Body of pancreas (tissue), 4 donors: ENCODE measurements at regions not wholly inside any gene's neighbourhood (a gene's known extent, or its start where the extent isn't known, plus 50 kb on each side); places are given as distances from the start of the nearest gene placed in this dataset.

Source experiments
- ATAC-seq: fragments of 150-250 bp; one replicate; pipeline ENCODE4 v1.9.1; 2016
- DNase-seq, 4 donors: peaks; one replicate each; pipeline ENCODE4 v3.0.0-alpha.2; 2019
- H3K27ac ChIP-seq, 4 donors: fragments of 200-600 bp; sonication (generic); 1 replicate in 3 of 4; 2 replicates in 1 of 4; pipeline versions ENCODE4 v1.5.1 to v1.6.1; 2016 to 2019; ENCODE audit warnings: mild to moderate bottlenecking in 1 of 4, mixed read lengths in 1 of 4, moderate library complexity in 1 of 4
- H3K27me3 ChIP-seq, 2 donors: fragments of 200-600 bp; sonication (generic); one replicate each; pipeline ENCODE4 v1.6.0; 2016; ENCODE audit warnings: mild to moderate bottlenecking in 1 of 2
- H3K36me3 ChIP-seq, 2 donors: fragments of 200-600 bp; sonication (generic); replicated peaks in 1 of 2; 2 replicates each; pipeline ENCODE4 v1.5.1; 2016; ENCODE audit warnings: low read depth in 2 of 2; ENCODE audit not compliant: insufficient read depth in 1 of 2
- H3K4me1 ChIP-seq: fragments of 200-600 bp; sonication (generic); one replicate; pipeline ENCODE4 v1.6.0; 2016
- H3K4me3 ChIP-seq, 2 donors: fragments of 200-600 bp; sonication (generic); 1 replicate in 1 of 2; 2 replicates in 1 of 2; pipeline ENCODE4 v1.5.1; 2016 to 2019
- H3K9me3 ChIP-seq, 3 donors: fragments of 200-600 bp; sonication (generic); 1 replicate in 2 of 3; 2 replicates in 1 of 3; pipeline ENCODE4 v1.5.1; 2016
- CTCF ChIP-seq, 7 experiments: fragments of 450-650 bp in 4 of 7; fragments of 200-600 bp in 3 of 7; sonication (generic) in 3 of 7; IDR thresholded peaks; one replicate each; pipeline ENCODE4 v1.5.1; 2016 to 2019; ENCODE audit warnings: antibody characterized with exemption in 7 of 7
- POLR2A ChIP-seq, 3 donors: fragments of 450-650 bp; IDR thresholded peaks; one replicate each; pipeline ENCODE4 v1.6.1; 2016; ENCODE audit warnings: antibody characterized with exemption in 3 of 3, mild to moderate bottlenecking in 2 of 3
- WGBS, 2 donors: methylation state at CpG; one replicate each; pipeline ENCODE4 v1.1.5; 2017; 5-methylcytosine and 5-hydroxymethylcytosine counted together
- intact Hi-C: fragments of 100-400 bp; cut with DNase I; formaldehyde crosslinking; loops from one replicate; pipeline ENCODE4 v1.15.1; 2023

- no peaks in the 10 kb centered on the region for H3K36me3 ChIP-seq
- WGBS, 2 donors = 30 to 33% methylated on average over 3 of the region's 3 CpGs
- no peaks in the 10 kb centered on the region for H3K27me3 ChIP-seq
- intact Hi-C loops = no loop called here
- H3K4me1 ChIP-seq = no peaks in the 10 kb centered on the region
- DNase-seq (no peak), ATAC-seq (no peak)
- H3K9me3 ChIP-seq = no peaks in the 10 kb centered on the region
- no peak overlapping the region for H3K4me3 ChIP-seq
- TF ChIP-seq CTCF (IDR thresholded peaks at IDR 0.05) (no peak), POLR2A (IDR thresholded peaks at IDR 0.05) (no peak)
- no peak overlapping the region for H3K27ac ChIP-seq
Measured at GRCh38 chr4:63644396-63644795, 764.9 kb downstream of the TECRL start.

GRCh38 chr4:63637270-63637669, 772.0 kb downstream of the TECRL start:
- DNase-seq (no peak), ATAC-seq (no peak)
- TF ChIP-seq CTCF (IDR thresholded peaks at IDR 0.05) (no peak), POLR2A (IDR thresholded peaks at IDR 0.05) (no peak)
- H3K27me3 ChIP-seq = no peaks in the 10 kb centered on the region
- H3K27ac ChIP-seq = no peak overlapping the region
- no peaks in the 10 kb centered on the region for H3K36me3 ChIP-seq
- intact Hi-C loops = no loop called here
- no peaks in the 10 kb centered on the region for H3K9me3 ChIP-seq
- H3K4me3 ChIP-seq = no peak overlapping the region
- H3K4me1 ChIP-seq = no peaks in the 10 kb centered on the region

- DNase-seq (no peak), ATAC-seq (no peak)
- 54 to 56% methylated on average over 2 of the region's 2 CpGs for WGBS, 2 donors
- H3K36me3 ChIP-seq = no peaks in the 10 kb centered on the region
- no peak for TF ChIP-seq POLR2A (IDR thresholded peaks at IDR 0.05)
- TF ChIP-seq CTCF (IDR thresholded peaks at IDR 0.05) = no peak
- H3K4me3 ChIP-seq = no peak overlapping the region
- intact Hi-C loops = no loop called here
- no peak overlapping the region for H3K27ac ChIP-seq
- H3K9me3 ChIP-seq = no peaks in the 10 kb centered on the region
- H3K27me3 ChIP-seq = no peaks in the 10 kb centered on the region
- no peaks in the 10 kb centered on the region for H3K4me1 ChIP-seq
Measured at GRCh38 chr4:63632858-63633257, 776.4 kb downstream of the TECRL start.

- Histone ChIP-seq H3K4me1 (no peaks in the 10 kb centered on the region), H3K27me3 (no peaks in the 10 kb centered on the region), H3K27ac (no peak overlapping the region), H3K9me3 (no peaks in the 10 kb centered on the region), H3K4me3 (no peak overlapping the region), H3K36me3 (no peaks in the 10 kb centered on the region)
- TF ChIP-seq CTCF (IDR thresholded peaks at IDR 0.05) = no peak
- TF ChIP-seq POLR2A (IDR thresholded peaks at IDR 0.05) = no peak
- intact Hi-C loops = no loop called here
- DNase-seq = no peak
- ATAC-seq = no peak
- 9 to 17% methylated on average over 2 of the region's 2 CpGs for WGBS, 2 donors
Measured at GRCh38 chr4:63620271-63620670, 789.0 kb downstream of the TECRL start.

GRCh38 chr4:63619771-63620170, 789.5 kb downstream of the TECRL start:
- no peak overlapping the region for H3K27ac ChIP-seq
- ATAC-seq = no peak
- DNase-seq = no peak
- H3K36me3 ChIP-seq = no peaks in the 10 kb centered on the region
- WGBS, 2 donors = 13 to 27% methylated on average over 1 of the region's 1 CpG
- no peaks in the 10 kb centered on the region for H3K27me3 ChIP-seq
- H3K4me1 ChIP-seq = no peaks in the 10 kb centered on the region
- intact Hi-C loops = no loop called here
- H3K9me3 ChIP-seq = no peaks in the 10 kb centered on the region
- TF ChIP-seq CTCF (IDR thresholded peaks at IDR 0.05) (no peak), POLR2A (IDR thresholded peaks at IDR 0.05) (no peak)
- no peak overlapping the region for H3K4me3 ChIP-seq
